ENCODE measurements at regions not wholly inside any gene's neighbourhood (a gene's known extent, or its start where the extent isn't known, plus 50 kb on each side); places are given as distances from the start of the nearest gene placed in this dataset.

DNA sequence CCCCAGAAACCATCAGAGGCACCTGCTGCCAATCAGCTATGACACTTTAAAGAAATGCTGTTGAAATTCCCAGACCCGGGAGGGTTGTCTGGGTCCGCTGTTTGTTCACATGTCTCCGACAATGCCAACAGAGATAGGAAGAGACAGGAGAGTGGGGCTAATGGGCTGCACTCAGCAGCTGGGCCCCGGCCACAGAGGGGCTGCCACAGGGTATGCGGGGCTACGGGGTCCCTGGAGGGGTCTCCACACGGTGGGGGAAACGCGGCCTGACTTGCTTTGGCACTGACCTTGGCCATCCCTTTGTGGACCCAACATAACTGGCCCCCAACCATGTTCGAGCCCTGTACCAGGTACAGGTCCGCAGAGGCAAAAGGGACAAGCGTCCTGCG lies 121.0 kb upstream of the PPP1R26 start:
- Histone ChIP-seq H3K9me1 (ENCODE audit: control insufficient read depth, insufficient read depth, low read length) (no peaks in the 10 kb centered on the region), H3K79me2 (ENCODE audit: control insufficient read depth, insufficient read depth, low read length) (no peaks in the 10 kb centered on the region), H3K9me3 (replicated peaks; ENCODE audit: control insufficient read depth, insufficient read depth, low read depth, low read length) (no peaks in the 10 kb centered on the region), H3K9ac (ENCODE audit: insufficient read depth in 1 of 2, low read depth in 2 of 2, low read length in 2 of 2) (no peak overlapping the region), H3K36me3 (ENCODE audit: control insufficient read depth, insufficient read depth, low read length) (no peaks in the 10 kb centered on the region), H3K27me3 (ENCODE audit: control insufficient read depth in 2 of 2, insufficient read depth in 2 of 2, low read length in 2 of 2) (peaks cover 26 to 67% of the 10 kb centered on the region in 2 experiments), H2AFZ (ENCODE audit: low read depth, low read length) (no peak overlapping the region), H3K27ac (ENCODE audit: extremely low read depth, low read depth, low read length) (no peak overlapping the region), H3K4me3 (no peak overlapping the region), H3K4me1 (replicated peaks in 1 of 2; ENCODE audit: control insufficient read depth in 2 of 2, insufficient read depth in 2 of 2, low read length in 2 of 2) (peaks cover 0 to 6% of the 10 kb centered on the region in 2 experiments; a peak in 2 of 5 replicates), H4K20me1 (replicated peaks; ENCODE audit: control insufficient read depth, insufficient read depth, low read length) (peaks cover 5% of the 10 kb centered on the region; the same call in 1 of the 2 replicates), H3K4me2 (ENCODE audit: insufficient read depth, low read length) (no peak overlapping the region)
- TF ChIP-seq CBX2 (IDR thresholded peaks at IDR 0.05; ENCODE audit: insufficient read depth, low read length, poor library complexity, severe bottlenecking): no peak
- no peak for TF ChIP-seq SUPT5H (IDR thresholded peaks at IDR 0.05)
- TF ChIP-seq, protein P1, sequence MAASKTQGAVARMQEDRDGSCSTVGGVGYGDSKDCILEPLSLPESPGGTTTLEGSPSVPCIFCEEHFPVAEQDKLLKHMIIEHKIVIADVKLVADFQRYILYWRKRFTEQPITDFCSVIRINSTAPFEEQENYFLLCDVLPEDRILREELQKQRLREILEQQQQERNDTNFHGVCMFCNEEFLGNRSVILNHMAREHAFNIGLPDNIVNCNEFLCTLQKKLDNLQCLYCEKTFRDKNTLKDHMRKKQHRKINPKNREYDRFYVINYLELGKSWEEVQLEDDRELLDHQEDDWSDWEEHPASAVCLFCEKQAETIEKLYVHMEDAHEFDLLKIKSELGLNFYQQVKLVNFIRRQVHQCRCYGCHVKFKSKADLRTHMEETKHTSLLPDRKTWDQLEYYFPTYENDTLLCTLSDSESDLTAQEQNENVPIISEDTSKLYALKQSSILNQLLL (CRISPR knock-in tag; IDR thresholded peaks at IDR 0.05; ENCODE audit: borderline replicate concordance): no peak
- no peak for TF ChIP-seq ZFP36 (IDR thresholded peaks at IDR 0.05; ENCODE audit: low read depth, low read length, partially characterized antibody)
- no peak for TF ChIP-seq FOSL1 (tag; conservative IDR thresholded peaks at IDR 0.05)
- TF ChIP-seq POLR2B (IDR thresholded peaks at IDR 0.05; ENCODE audit: low read depth, partially characterized antibody): no peak
- TF ChIP-seq, protein P2, sequence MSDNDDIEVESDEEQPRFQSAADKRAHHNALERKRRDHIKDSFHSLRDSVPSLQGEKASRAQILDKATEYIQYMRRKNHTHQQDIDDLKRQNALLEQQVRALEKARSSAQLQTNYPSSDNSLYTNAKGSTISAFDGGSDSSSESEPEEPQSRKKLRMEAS (CRISPR knock-in tag; IDR thresholded peaks at IDR 0.05): no peak
- no peak for TF ChIP-seq MAZ (CRISPR knock-in tag; conservative IDR thresholded peaks at IDR 0.05 in 1 of 2, IDR thresholded peaks at IDR 0.05 in 1 of 2)
- TF ChIP-seq NONO (IDR thresholded peaks at IDR 0.05; ENCODE audit: low read depth in 2 of 2, low read length in 1 of 2): no peak
- POLR2A ChIA-PET: no interaction called here
- ATAC-seq (no peak), DNase-seq (ENCODE audit: extremely low read depth in 1 of 4, low spot score in 3 of 4) (no peak), FAIRE-seq (no peak)
- intact Hi-C loops (cut with micrococcal nuclease) (no loop called here), in situ Hi-C loops (cut with MboI) (no loop called here)
- 7% methylated on average over 13 of the region's 13 CpGs for WGBS (ENCODE audit: insufficient coverage, low coverage, missing lambda C conversion rate)
- CTCF ChIA-PET (ENCODE audit: low intra/inter-chr PET ratio): no interaction called here
- BruUV-seq (replicated peaks): no TSS peak

All from K562 (cell line).